Vagina (tissue), 2 donors: ENCODE measurements at regions not wholly inside any gene's neighbourhood (a gene's known extent, or its start where the extent isn't known, plus 50 kb on each side); places are given as distances from the start of the nearest gene placed in this dataset.

Experiments used
- CTCF ChIP-seq, 3 experiments: fragments of 450-650 bp in 2 of 3; fragments of 200-600 bp in 1 of 3; sonication (generic) in 1 of 3; IDR thresholded peaks; one replicate each; pipeline ENCODE4 v1.5.1; 2017 to 2019; ENCODE audit warnings: antibody characterized with exemption in 3 of 3, mild to moderate bottlenecking in 2 of 3, moderate library complexity in 2 of 3
- POLR2AphosphoS5 ChIP-seq, 2 donors: sonication (generic); formaldehyde crosslinking; IDR thresholded peaks; one replicate each; pipeline ENCODE4 v1.9.0; 2017; ENCODE audit warnings: antibody characterized with exemption in 2 of 2, mild to moderate bottlenecking in 2 of 2, low read depth in 1 of 2; ENCODE audit not compliant: insufficient read depth in 1 of 2

GRCh38 chr2:43136876-43137275 lies 89.5 kb downstream of the ZFP36L2 start:
- TF ChIP-seq CTCF (IDR thresholded peaks at IDR 0.05) (no peak), POLR2AphosphoS5 (IDR thresholded peaks at IDR 0.05; ENCODE audit: insufficient read depth in 1 of 2, low read depth in 1 of 2) (no peak)
